ENCODE measurements at regions not wholly inside any gene's neighbourhood (a gene's known extent, or its start where the extent isn't known, plus 50 kb on each side); places are given as distances from the start of the nearest gene placed in this dataset.
"Not testable (repeated sequence)": the region's sequence is repeated elsewhere in the genome, so short reads cannot be mapped to it uniquely, and the experiment has no call there.

DNA sequence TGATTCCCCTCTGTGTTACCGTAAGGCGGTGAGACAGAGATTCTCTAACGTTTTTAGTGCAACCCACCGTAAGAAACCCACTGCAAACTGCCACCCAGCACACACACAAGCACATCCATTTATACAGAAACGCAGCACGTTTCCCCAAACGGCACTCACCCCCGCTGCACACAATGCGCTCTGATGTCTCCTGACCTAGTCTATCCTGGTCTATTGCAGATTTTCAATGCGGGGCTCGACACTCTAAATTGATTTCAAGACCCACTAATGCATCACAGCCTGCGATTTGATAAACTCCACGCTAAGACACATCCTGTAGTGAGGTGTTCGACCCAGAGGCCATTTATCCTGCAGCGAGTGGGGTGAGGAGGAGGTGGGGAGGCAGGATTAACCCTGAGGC is 63.7 kb upstream of the SULF2 start:
- Mint-ChIP-seq H3K27ac (no peak overlapping the region), H3K9me3 (no peaks in the 10 kb centered on the region), H3K36me3 (no peaks in the 10 kb centered on the region), H3K4me3 (no peak overlapping the region), H3K4me1 (peaks cover 1% of the 10 kb centered on the region), H3K27me3 (ENCODE audit: low read depth in 3 of 3) (peaks cover 10 to 31% (median 11%) of the 10 kb centered on the region in 3 donors)
- no peaks in the 10 kb centered on the region for H3K79me2 ChIP-seq (ENCODE audit: insufficient read depth, low read length)
- H3K4me1 ChIP-seq (ENCODE audit: control insufficient read depth in 1 of 2, insufficient read depth in 2 of 2, low read length in 2 of 2) = no peaks in the 10 kb centered on the region
- H3K4me3 ChIP-seq (replicated peaks in 1 of 3; ENCODE audit: low read depth in 2 of 3, low read length in 3 of 3) = no peak overlapping the region
- H3K9ac ChIP-seq (ENCODE audit: insufficient read depth, low read length, poor library complexity, severe bottlenecking) = no peak overlapping the region
- DNase-seq = no peak
- H2AFZ ChIP-seq (ENCODE audit: insufficient read depth, low read depth, low read length, poor library complexity, severe bottlenecking) = no peak overlapping the region
- WGBS (ENCODE audit: insufficient coverage) = 87% methylated on average over 9 of the region's 15 CpGs
- H3K27ac ChIP-seq (ENCODE audit: low read depth in 1 of 2, low read length in 2 of 2) = no peak overlapping the region
- TF ChIP-seq, protein P1, sequence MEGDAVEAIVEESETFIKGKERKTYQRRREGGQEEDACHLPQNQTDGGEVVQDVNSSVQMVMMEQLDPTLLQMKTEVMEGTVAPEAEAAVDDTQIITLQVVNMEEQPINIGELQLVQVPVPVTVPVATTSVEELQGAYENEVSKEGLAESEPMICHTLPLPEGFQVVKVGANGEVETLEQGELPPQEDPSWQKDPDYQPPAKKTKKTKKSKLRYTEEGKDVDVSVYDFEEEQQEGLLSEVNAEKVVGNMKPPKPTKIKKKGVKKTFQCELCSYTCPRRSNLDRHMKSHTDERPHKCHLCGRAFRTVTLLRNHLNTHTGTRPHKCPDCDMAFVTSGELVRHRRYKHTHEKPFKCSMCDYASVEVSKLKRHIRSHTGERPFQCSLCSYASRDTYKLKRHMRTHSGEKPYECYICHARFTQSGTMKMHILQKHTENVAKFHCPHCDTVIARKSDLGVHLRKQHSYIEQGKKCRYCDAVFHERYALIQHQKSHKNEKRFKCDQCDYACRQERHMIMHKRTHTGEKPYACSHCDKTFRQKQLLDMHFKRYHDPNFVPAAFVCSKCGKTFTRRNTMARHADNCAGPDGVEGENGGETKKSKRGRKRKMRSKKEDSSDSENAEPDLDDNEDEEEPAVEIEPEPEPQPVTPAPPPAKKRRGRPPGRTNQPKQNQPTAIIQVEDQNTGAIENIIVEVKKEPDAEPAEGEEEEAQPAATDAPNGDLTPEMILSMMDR (IDR thresholded peaks at IDR 0.05) = no peak
- no peaks in the 10 kb centered on the region for H3K9me3 ChIP-seq (replicated peaks in 1 of 2; ENCODE audit: control insufficient read depth in 1 of 2, insufficient read depth in 1 of 2, low read length in 2 of 2)
- intact Hi-C loops (cut with micrococcal nuclease) = no loop called here
- no peaks in the 10 kb centered on the region for H3K36me3 ChIP-seq (replicated peaks in 1 of 2; ENCODE audit: control insufficient read depth in 1 of 2, insufficient read depth in 2 of 2, low read length in 2 of 2)
- no peaks in the 10 kb centered on the region for H4K20me1 ChIP-seq (ENCODE audit: insufficient read depth, low read length)
- no peaks in the 10 kb centered on the region for H3K27me3 ChIP-seq (ENCODE audit: control insufficient read depth in 2 of 2, insufficient read depth in 2 of 2, low read length in 2 of 2)
- H3K4me2 ChIP-seq (replicated peaks; ENCODE audit: extremely low read depth, low read length, poor library complexity, severe bottlenecking) = no peak overlapping the region

DNA sequence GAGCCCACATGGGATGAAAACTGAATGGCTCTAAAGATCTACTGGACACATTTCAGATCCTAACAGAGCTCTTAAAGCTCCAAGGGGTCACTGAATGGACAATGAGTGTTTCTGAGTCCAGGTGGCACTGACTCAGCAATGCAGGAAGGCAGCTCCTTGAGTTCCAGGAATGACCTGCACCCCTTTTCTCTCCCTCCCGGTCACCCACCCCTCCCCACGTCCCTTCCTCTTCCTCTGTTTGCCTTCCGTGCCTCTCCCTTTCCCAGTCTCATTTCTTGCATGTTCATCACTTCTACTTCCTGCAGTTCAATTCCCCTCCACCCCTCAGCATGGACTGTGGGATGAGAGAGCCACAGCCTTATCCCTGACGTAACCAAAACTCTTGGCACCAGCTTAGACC is 63.3 kb upstream of the SULF2 start:
- H3K27ac ChIP-seq (ENCODE audit: low read depth in 1 of 2, low read length in 2 of 2); H2AFZ ChIP-seq (ENCODE audit: insufficient read depth, low read depth, low read length, poor library complexity, severe bottlenecking); H3K9me3 ChIP-seq (replicated peaks in 1 of 2; ENCODE audit: control insufficient read depth in 1 of 2, insufficient read depth in 1 of 2, low read length in 2 of 2); H3K27me3 ChIP-seq (ENCODE audit: control insufficient read depth in 2 of 2, insufficient read depth in 2 of 2, low read length in 2 of 2); H3K4me3 Mint-ChIP-seq; H4K20me1 ChIP-seq (ENCODE audit: insufficient read depth, low read length); intact Hi-C loops (cut with micrococcal nuclease); H3K4me1 Mint-ChIP-seq; H3K4me1 ChIP-seq (ENCODE audit: control insufficient read depth in 1 of 2, insufficient read depth in 2 of 2, low read length in 2 of 2); H3K36me3 ChIP-seq (replicated peaks in 1 of 2; ENCODE audit: control insufficient read depth in 1 of 2, insufficient read depth in 2 of 2, low read length in 2 of 2); H3K79me2 ChIP-seq (ENCODE audit: insufficient read depth, low read length); H3K9ac ChIP-seq (ENCODE audit: insufficient read depth, low read length, poor library complexity, severe bottlenecking); H3K4me3 ChIP-seq (replicated peaks in 1 of 3; ENCODE audit: low read depth in 2 of 3, low read length in 3 of 3); H3K9me3 Mint-ChIP-seq; H3K36me3 Mint-ChIP-seq; H3K27ac Mint-ChIP-seq; DNase-seq; H3K4me2 ChIP-seq (replicated peaks; ENCODE audit: extremely low read depth, low read length, poor library complexity, severe bottlenecking): not testable (repeated sequence)
- 5% methylated on average over 3 of the region's 4 CpGs for WGBS (ENCODE audit: insufficient coverage)
- peaks cover 11 to 29% (median 11%) of the 10 kb centered on the region in 3 donors for H3K27me3 Mint-ChIP-seq (ENCODE audit: low read depth in 3 of 3)

Data from CD14-positive monocyte (primary cell).